ENCODE measurements at regions not wholly inside any gene's neighbourhood (a gene's known extent, or its start where the extent isn't known, plus 50 kb on each side); places are given as distances from the start of the nearest gene placed in this dataset.

DNA sequence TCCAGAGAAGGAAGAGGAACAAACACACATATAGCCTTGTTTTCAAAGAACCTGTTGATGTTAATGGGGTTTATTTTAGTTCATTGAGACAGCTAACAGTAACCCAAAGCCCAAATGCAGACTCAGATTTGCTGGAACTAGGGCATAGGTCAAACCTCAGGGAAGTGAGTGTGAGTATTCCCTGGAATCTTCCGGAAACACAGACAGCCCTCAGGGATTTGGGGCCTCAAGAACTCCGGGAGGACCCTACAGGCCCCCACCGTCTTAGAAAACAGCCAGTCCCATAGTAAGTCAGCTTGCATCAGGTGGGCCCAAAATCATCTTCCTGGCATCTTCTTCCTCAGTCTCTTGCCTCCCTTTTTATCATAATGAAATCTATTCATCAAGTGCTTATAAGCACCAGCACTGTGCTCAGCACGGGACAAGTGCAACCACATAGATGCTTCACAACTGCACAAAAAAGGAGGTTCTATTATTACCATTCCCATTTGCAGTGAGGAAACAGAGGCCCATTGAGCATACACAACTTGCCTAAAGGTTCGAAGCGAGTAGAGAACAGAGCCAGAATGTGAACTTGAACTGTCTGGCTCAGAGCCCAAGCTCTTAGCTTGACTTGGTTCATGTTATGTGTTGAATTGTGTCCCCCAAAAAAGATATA is 50.2 kb upstream of the BCL11A start:
- DNase-seq (ENCODE audit: low spot score): no peak

DNA sequence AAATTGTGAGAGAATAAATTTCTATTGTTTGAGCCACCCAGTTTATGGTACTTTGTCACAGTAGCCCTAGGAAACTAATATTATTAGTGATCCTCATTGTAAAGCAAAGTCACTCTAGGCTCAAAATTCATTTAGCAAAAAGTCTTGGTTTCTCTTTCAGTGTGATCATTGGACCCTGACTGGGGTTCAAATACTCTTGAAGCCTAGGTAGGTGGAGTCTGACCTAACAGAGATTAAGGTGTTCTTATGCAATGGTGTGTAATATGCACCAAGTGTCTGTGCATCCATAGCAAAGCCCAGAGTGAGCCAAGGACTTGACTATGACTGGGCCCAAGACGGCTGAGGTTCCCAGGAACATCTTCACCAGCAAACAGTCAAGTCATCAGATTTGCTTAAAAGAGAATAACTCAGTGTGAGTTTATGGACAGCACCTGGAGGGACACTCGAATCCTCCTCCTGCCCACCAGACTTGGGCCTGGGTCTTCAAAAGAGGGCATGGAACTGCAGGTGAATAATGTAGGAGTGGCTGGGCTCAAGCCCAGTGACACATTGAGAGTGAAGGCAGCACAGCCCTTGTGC is 51.1 kb upstream of the BCL11A start:
- DNase-seq (ENCODE audit: low spot score): no peak

DNA sequence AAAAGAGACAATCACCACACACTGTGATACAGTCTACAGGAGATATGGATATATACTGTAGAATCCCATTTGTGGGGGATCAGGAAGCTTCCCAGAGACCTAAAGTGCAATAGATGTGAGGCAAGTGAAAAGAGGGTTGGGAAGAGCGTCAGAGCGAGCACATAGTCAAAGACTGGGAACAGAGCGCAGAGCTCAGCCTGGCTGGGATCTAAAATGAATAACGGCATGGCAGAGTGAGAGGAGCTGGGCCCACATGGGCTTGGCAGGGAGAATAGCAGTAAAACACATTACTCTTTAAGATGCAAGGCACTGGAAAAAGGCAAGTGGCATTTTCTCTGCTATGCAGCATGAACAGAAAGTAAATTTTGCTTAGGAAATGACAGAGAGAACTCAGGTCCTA is 52.4 kb upstream of the BCL11A start:
- no peak for DNase-seq (ENCODE audit: low spot score)

DNA sequence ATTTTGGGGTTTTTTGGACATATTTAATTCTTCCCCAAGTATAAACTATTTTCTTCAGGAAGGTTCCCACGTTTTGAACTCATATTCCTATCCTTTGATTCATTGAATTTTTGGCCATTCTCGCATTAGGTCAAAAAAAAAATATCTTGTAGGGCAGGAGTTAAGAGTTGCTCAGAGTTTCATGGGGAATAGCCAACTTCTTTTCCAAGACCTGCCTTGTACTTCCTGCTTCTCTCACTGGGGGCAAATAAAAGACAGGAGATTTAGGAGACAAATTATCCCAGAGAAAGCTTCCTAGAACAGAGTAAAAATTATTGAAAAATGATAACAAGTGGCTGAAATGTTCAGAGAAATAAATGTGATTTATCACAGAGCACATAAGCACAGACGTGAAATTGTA is 55.2 kb upstream of the BCL11A start:
- DNase-seq (ENCODE audit: low spot score): no peak

DNA sequence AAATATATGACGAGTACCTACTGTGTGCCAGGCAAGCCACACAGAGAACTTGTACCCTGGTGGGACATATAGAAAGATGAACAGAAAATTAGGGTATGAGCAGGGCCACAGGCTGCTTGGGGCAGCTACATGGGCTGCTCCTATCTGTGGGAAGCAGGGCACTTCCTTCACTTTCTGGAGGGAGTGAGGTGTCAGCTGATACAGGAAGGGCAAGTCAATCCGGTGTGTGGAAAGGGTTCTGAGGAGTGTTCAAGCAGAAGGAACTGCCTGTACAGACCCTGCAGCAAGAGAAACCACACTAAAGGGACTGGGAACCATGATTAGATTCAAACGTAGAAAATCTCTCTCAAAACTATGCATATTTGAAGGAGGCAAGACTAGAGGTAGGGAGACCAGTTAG is 58.6 kb upstream of the BCL11A start:
- DNase-seq (ENCODE audit: low spot score): no peak

DNA sequence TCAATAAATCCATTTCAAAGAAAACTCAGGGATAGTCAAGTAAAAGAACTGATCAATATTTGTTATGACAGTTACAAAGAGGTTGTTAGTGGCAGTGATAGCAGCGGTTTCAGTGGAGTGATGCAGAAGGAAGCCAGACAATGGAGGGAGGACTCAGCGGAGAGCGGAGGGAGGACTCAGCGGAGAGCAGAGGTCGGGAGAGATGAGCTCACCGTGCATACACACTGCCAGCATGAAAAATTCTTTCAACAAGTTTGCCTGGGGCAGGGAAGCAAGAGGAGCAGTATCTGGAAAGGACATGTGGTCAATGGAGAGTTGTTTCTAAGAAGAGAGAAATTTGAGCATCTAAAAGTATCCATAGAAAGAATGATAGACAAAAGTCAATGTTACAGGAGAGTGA is 60.9 kb upstream of the BCL11A start:
- DNase-seq (ENCODE audit: low spot score): no peak

DNA sequence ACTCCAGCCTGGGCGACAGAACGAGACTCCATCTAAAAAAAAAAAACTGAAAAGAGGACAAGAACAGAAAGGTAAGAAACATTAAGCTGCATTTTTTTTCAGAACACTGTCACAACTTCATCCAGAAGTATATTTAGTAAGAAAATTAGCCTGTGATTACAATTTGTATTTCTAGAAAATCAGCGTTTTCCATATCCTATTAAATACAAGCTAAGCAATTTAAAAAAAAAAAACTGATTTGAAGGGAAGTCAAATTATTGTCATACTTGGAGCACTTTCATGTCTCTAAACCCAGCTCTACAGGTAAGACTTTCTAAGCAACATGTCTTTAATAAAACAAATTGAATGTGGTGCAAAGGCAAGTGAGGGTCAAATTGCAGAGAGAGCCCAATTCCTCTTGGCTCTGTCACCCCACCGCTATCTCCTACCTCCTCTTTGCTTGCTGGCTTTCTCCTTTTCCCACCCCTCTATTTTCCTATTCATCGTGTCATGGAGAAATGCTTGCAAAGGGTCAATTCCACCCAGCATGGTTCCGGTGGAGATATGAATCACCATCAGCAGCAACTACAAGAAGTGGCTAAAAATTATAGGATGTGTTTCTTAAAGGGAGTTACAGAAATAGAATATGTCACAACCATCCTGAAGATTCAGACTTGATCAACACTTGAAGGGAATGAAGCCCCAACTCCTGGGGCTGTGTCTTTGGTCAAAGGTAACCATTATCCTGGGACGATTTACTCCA is 68.4 kb upstream of the BCL11A start:
- DNase-seq (ENCODE audit: low spot score): no peak

DNA sequence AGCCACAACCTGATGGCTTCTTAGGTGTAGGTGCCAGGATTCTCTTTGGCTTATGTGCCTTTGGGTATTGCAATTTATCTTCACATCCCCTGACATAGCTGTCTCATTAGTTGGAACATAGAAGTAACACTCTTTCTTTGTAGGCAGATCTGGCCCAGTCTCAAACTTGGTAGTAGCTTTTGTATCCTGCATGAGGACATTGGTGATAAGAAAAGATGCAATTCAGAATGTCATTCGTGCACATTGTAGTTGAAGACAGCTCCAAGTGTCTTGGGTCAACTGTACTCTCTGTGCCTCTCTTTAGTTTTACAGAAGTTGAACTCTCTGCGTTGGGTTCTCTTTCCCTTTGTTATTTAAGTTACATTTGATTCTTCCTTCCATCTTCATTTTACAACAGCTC is 69.6 kb upstream of the BCL11A start:
- DNase-seq (ENCODE audit: low spot score): no peak

DNA sequence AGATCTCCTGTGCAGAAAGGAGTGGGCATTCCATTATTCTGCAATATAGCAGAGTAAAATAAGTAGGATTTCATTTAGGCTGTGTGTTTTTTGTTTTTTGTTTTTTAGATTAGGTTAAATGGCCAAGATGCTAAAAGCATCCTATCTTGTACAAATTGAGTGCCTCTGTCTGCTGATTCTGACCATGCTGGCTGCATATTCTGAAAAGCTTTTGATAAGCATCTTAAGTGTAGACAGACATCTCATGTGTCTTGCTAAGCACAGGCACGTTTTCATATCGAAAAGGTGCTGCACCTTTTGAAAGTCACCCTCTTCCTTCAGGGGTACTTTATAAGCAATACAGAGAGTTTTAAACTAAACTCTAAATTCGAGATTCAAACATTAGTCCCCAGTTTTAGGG is 74.0 kb upstream of the BCL11A start:
- DNase-seq (ENCODE audit: low spot score): no peak

DNA sequence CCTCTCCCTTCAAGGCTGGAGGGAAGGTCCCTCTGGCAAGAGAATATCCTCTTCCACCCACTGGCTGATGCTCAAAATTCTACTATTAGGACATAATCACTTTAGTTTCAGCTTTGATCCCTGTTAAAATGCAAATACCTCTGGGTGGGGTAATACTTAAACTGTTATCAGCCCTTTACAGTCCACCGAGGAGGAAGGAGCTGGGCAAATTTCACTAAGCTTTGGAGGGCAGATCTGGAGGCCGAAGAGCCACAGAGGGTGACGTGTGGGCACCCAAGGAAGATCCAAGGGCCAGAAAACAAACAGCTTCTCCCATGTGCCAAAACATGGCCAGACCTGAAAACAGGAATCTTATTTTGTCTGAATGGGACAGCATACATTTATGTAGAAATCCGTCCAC is 74.6 kb upstream of the BCL11A start:
- no peak for DNase-seq (ENCODE audit: low spot score)

DNA sequence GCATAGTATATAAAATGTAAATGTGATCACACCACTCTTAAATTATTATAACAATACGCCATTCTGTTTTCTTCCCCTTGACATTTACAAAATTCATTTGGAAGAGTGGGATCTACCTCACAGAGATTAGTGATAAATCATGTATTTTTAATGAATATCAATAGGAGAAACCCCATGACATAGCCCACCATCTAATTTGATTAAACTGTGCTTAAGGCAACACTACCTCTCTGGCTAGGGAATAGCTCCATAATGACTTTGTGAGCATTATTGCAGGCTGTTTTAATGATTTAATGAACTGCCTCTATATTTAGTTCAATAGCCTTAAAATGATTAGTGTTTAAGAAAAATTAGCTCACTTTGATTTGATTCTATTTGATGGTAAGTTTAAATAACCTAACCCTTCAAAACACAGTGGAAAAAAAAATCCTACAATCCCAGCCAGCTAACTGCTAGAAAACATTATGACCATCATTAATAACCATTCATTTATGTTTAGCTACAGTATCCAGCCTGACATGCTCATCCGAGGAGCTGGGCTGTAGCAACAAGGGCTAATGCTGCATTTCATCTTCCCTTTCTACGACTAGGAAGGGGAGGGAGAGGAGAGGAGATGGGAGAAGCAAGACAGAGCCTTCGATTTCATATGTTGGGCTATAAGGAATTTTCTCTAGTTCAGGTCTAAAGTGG is 75.3 kb upstream of the BCL11A start:
- DNase-seq (ENCODE audit: low spot score): no peak

DNA sequence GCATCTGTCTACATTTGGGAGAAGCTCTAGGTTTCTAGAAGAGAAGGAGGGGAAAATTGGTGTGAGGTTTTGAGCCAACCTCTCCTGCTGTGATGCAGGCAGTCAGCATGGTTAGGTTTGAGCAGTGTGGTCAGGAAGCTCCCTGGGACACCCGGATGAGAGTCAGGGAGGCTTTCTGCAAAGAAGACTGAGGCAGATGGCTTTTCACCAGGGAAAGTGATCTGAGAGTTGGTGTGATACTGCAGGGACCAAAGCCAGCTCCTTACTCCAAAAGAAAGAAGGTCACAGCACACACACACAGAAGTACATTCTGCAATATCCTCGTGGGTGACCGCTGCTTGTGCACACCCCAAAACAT is 75.8 kb upstream of the BCL11A start:
- no peak for DNase-seq (ENCODE audit: low spot score)

DNA sequence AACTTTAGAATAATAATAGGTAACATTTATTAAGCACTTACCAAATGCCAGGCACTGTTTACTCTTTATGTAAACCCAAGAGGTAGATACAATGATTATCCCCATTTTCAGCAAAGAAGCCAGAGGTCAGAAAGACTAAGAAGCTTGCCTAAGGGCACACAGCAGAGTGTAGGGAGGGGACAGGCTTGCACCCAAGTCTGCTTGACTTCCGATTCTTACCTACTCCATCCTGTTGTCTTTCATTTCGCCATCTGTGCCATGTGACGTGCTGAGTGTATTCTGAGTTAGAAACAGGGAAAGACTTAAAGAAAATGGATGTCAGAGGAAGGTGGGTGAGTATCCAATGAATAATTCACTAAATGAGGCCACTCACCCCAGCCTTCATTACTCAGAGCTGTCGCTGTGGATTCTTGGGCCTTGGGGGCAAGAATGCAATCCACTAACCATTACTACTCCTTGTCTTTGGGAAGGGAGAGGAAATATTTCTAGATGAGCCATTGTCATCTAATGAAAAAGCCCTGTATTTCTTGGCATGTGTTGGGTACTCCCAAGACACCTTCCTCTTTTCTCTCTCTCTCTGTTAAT is 76.4 kb upstream of the BCL11A start:
- DNase-seq (ENCODE audit: low spot score): no peak

DNA sequence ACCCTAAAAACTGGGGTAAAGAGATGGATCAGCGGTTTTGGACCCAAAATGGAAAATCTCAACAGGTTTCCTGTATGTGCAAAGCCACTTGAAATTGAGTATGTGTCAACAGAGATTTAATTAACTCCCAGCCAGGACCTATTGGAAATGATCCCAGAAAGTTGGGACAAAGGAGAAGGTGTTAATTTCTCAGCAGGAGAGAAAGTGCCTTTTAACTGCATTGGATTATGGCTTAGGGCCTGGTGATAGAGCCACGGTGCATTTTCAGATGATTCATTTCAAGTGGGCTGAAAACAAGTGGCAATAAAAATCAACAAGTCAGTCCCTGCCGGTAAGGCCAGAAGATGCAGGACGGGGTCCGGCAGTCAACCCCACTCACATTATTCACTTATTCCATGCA is 80.2 kb upstream of the BCL11A start:
- DNase-seq (ENCODE audit: low spot score): no peak

DNA sequence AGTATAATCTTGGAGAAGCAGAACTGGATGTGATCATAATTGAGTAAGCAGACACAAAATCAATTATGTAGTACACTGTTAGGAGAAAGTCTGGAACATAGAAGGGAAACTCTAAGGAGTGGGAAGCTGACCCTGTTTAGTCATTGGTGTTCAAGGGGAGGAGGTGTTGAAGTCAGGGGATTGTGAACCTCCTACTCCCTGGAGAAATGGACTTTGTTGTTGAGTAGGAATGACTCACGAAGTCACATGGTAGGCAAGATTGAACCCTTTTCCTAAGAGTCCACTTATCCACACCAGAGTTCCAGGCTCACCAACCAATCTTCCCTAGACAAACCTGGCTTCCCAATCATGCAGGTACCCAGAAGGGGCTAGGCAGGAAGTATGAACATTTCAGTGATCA is 81.0 kb upstream of the BCL11A start:
- DNase-seq (ENCODE audit: low spot score): peak; percentile 13

DNA sequence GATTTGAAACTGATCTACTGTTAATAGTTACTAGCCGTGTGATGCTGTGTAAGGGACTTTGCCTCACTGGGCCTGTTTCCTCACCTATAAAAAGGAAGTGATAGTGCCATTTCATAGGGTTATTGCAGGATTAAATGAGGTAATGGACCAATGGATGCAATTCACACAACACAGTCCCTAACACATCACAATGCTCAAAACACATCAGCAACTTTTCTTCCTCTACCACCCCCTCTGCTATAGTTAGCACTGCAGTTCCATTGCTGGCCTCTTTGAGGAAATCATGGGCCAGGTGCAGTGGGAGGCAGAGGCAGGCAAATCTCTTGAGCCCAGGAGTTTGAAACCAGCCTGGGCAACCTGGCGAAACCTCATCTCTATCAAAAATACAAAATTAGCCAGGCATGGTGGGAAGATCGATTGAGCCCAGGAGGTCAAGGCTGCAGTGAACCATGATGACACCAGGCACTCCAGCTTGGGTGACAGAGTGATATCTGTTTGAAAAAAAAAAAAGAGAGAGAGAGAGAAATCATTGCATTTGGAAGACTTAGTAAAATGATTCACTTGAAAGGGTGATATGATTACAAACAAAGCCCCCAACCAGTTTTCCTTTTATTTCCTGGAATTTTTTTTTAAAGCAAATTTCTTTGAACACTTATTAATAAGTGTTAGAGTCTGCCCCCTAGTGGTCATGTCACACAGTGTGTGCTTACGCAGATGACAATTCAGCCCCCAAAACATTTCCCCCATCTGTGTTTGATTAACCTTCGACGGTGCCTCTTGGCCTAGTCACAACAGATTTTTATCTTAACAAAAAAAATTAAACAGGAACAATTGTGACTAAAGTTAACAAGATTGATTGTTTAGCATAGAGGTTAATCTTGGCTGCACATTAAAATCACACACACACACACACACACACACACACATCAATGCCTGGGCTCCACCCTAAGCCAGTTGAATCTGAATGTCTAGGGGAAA is 88.6 kb upstream of the BCL11A start:
- peak; percentile 42 for DNase-seq (ENCODE audit: low spot score)

DNA sequence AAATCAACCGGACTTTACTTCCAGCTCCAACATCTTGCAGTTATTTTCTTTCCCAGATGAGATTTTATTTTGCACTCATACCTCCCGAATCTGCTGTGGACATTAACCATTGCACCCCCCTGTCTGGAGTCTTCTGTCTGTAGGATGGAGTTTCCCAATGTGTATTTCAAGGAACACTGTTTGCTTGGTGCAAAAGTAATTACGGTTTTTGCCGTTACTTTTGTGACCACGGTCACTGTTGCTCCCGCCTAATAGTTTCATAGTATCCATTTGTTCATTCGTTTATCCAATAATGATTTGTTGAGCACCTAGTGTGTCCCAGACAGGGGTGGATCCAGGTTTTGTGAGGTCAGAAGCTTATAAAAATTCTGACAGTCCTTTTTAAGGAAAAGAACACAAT is 90.3 kb upstream of the BCL11A start:
- no peak for DNase-seq (ENCODE audit: low spot score)

DNA sequence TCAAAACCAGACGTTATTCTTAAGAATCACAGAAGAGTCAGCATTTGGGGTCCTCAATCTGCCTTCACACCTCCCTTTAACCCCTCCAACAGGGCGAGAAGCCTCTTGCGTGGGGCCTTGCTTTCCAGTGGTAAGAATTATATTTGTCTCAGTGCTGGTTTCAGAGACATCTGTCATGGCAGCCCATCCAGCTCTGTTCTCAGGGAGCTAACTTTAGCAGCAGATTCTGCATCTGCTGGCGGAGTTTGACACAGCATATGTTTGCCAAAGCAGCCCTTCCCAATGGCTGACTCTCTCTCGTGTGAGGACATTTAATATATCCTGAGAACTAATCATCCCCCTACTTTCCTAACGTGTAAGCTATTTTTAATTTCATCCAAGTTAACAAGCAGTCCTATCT is 91.5 kb upstream of the BCL11A start:
- DNase-seq (ENCODE audit: low spot score): no peak

DNA sequence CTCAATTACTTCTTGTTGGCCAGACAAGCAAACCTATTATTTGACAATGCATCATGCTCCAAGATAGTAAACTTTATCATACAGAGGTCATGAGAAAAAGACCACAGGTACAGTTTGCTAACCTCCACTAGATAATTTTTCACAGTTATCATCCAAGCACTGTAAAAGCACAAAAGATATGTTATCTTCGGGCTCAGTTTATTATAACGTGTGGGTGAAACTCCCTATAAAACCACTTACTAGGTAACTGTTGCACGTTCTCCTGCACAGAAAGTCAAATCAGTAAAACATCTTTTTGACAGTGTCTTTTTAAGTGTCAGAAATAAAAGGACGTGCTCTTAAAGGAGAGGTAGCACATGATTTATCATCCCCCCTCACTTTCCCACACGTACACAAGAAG is 94.7 kb upstream of the BCL11A start:
- DNase-seq (ENCODE audit: low spot score): no peak

DNA sequence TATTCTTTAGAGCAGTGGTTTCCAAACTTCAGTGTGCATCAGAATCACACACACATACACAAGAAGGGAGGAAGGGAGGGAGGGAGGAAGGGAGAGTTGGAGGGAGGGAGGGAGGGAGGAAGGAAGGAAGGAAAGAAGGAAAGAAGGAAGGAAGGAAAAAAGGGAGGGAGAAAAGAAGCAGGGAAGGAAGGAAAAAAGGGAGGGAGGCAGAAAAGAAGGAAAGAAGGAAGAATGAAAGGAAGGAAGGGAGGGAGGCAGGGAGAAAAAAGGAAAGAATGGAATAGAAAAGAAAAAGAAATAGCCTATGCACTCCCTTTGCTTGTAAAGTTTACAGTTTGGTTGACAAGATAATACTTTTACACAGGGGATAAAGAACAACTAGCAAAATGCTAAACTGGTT is 96.3 kb upstream of the BCL11A start:
- DNase-seq (ENCODE audit: low spot score): no peak

DNA sequence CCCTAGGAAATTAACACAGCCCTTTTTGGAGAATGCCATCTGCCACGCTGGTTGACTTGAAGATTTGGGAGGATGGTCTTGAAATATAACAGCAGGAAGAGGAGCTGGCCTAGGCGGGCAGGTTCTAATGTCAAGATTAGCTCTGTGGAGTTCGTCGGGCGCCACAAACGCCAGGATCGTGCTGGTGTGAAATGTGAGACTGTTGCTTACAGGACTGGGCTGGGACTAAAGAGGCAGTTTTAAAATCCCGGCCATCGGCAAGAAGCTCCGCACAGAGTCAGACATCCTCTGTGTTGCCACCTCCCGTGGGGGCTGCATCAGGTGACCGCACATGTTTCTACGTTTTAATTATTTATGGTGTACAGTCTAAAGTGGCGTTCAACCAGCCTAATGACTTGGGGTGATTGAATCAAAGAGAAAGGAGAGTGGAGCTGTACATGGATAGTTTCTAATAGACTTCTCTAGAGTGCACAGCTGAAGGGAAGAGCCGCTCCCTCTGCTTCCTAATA is 99.4 kb upstream of the BCL11A start:
- DNase-seq (ENCODE audit: low spot score): no peak

Measured in SW480 (cell line).